K562 (cell line): ENCODE measurements at regions not wholly inside any gene's neighbourhood (a gene's known extent, or its start where the extent isn't known, plus 50 kb on each side); places are given as distances from the start of the nearest gene placed in this dataset.

Experiments
- ATAC-seq: fragments of 200-7000 bp; cut with Tn5 transposase; 3 replicates; pipeline ENCODE4 v1.9.1; 2020; ENCODE audit warnings: moderate library complexity
- BruUV-seq: library from RNA; stranded (reverse); fragments of 400-500 nt; replicated peaks from 2 replicates; lab custom pipeline; 2021; lab: Mats Ljungman, UMichigan
- CTCF ChIA-PET: fragments of 300-600 bp; formaldehyde crosslinking; extraction: SDS; loops from one replicate; lab custom pipeline; 2021; ENCODE audit warnings: low intra/inter-chr PET ratio; lab: Yijun Ruan, JAX
- POLR2A ChIA-PET: fragments of 300-600, 350-650 bp; sonication (Branson Sonifier 250); formaldehyde crosslinking; extraction: SDS; loops from one replicate; lab custom pipeline; 2021; ENCODE audit warnings: antibody characterized with exemption, inconsistent platforms; lab: Yijun Ruan, JAX
- DNase-seq, 4 experiments: peaks; one replicate each; pipeline versions ENCODE4 v3.0.0 to v3.0.0-alpha.2; 2011 to 2018; ENCODE audit warnings: low spot score in 3 of 4, mixed read lengths in 3 of 4; ENCODE audit errors: extremely low read depth in 1 of 4
- FAIRE-seq: peaks from 2 replicates; lab custom pipeline; 2011; peaks lifted over from hg19 to GRCh38; lab: Jason Lieb, UNC
- H2AFZ ChIP-seq: 2 replicates; pipeline ENCODE4 v1.6.0; 2011; ENCODE audit warnings: low read depth, low read length, control low read depth, inconsistent platforms
- H3K27ac ChIP-seq: fragments of 200-600 bp; 3 replicates; pipeline ENCODE4 v1.8.0; 2011; ENCODE audit warnings: low read depth, mild to moderate bottlenecking, control low read depth, inconsistent platforms, low read length, moderate library complexity, mixed read lengths; ENCODE audit errors: extremely low read depth
- H3K27me3 ChIP-seq, 2 experiments: fragments of 300-600 bp in 1 of 2; 2 replicates in 1 of 2; 3 replicates in 1 of 2; pipeline versions ENCODE4 v1.6.0 to v1.8.0; 2011; ENCODE audit warnings: inconsistent platforms in 2 of 2, low read length in 2 of 2, mild to moderate bottlenecking in 1 of 2, mixed read lengths in 1 of 2, moderate library complexity in 1 of 2; ENCODE audit not compliant: control insufficient read depth in 2 of 2, insufficient read depth in 2 of 2
- H3K36me3 ChIP-seq: fragments of 300-600 bp; 3 replicates; pipeline ENCODE4 v1.8.0; 2011; ENCODE audit warnings: mild to moderate bottlenecking, low read length, inconsistent platforms; ENCODE audit not compliant: control insufficient read depth, insufficient read depth
- H3K4me1 ChIP-seq, 2 experiments: fragments of 200-600 bp in 1 of 2; replicated peaks in 1 of 2; 2 replicates in 1 of 2; 3 replicates in 1 of 2; pipeline versions ENCODE4 v1.5.1 to v1.8.0; 2011; ENCODE audit warnings: inconsistent platforms in 2 of 2, low read length in 2 of 2, mild to moderate bottlenecking in 1 of 2, mixed read lengths in 1 of 2, moderate library complexity in 1 of 2; ENCODE audit not compliant: control insufficient read depth in 2 of 2, insufficient read depth in 2 of 2
- H3K4me2 ChIP-seq: 2 replicates; pipeline ENCODE4 v1.6.1; 2011; ENCODE audit warnings: low read length, control low read depth, inconsistent platforms, mixed read lengths; ENCODE audit not compliant: insufficient read depth
- H3K4me3 ChIP-seq: fragments of 200-600 bp; sonication (generic), shearing (Covaris generic); 2 replicates; pipeline ENCODE4 v1.5.1; 2016; ENCODE audit warnings: control low read depth, inconsistent platforms
- H3K79me2 ChIP-seq: fragments of 200-600 bp; 3 replicates; pipeline ENCODE4 v1.8.0; 2011; ENCODE audit warnings: low read length, inconsistent platforms; ENCODE audit not compliant: control insufficient read depth, insufficient read depth
- H3K9ac ChIP-seq, 2 experiments: 2 replicates each; pipeline versions ENCODE4 v1.6.0 to v1.6.1; 2011; ENCODE audit warnings: low read depth in 2 of 2, low read length in 2 of 2, control low read depth in 1 of 2, inconsistent platforms in 1 of 2, mild to moderate bottlenecking in 1 of 2, mixed read lengths in 1 of 2; ENCODE audit not compliant: insufficient read depth in 1 of 2
- H3K9me1 ChIP-seq: one replicate; pipeline ENCODE4 v1.6.0; 2011; ENCODE audit warnings: inconsistent platforms, mild to moderate bottlenecking, low read length, moderate library complexity; ENCODE audit not compliant: control insufficient read depth, insufficient read depth
- H3K9me3 ChIP-seq: replicated peaks from 2 replicates; pipeline ENCODE4 v1.5.1; 2011; ENCODE audit warnings: low read depth, low read length, inconsistent platforms; ENCODE audit not compliant: control insufficient read depth, insufficient read depth
- H4K20me1 ChIP-seq: replicated peaks from 2 replicates; pipeline ENCODE4 v1.6.1; 2011; ENCODE audit warnings: low read length, inconsistent platforms, mixed read lengths; ENCODE audit not compliant: control insufficient read depth, insufficient read depth
- CBX2 ChIP-seq: fragments of 200-600 bp; sonication (generic); IDR thresholded peaks from one replicate; pipeline ENCODE4 v1.6.1; 2012; ENCODE audit warnings: mild to moderate bottlenecking, low read length, inconsistent platforms; ENCODE audit not compliant: insufficient read depth, poor library complexity, severe bottlenecking
- CBX3 ChIP-seq, 2 experiments: IDR thresholded peaks; 1 replicate in 1 of 2; 2 replicates in 1 of 2; pipeline ENCODE4 v1.6.1; 2012; ENCODE audit warnings: inconsistent platforms in 2 of 2, low read length in 2 of 2, borderline replicate concordance in 1 of 2, control low read depth in 1 of 2
- CHD4 ChIP-seq: fragments of 200-600 bp; sonication (generic); IDR thresholded peaks from 3 replicates; pipeline ENCODE4 v1.6.1; 2012; ENCODE audit warnings: low read depth, mild to moderate bottlenecking, mixed read lengths, low read length, inconsistent platforms; ENCODE audit not compliant: insufficient read depth, insufficient replicate concordance, poor library complexity, severe bottlenecking
- E2F6 ChIP-seq, 2 experiments: IDR thresholded peaks; 2 replicates each; pipeline ENCODE4 v1.6.1; 2011; ENCODE audit warnings: borderline replicate concordance in 1 of 2, control low read depth in 1 of 2, low read depth in 1 of 2, low read length in 1 of 2, mild to moderate bottlenecking in 1 of 2, mixed read lengths in 1 of 2, moderate library complexity in 1 of 2; ENCODE audit not compliant: insufficient read depth in 1 of 2, insufficient read length in 1 of 2, poor library complexity in 1 of 2, severe bottlenecking in 1 of 2; ENCODE audit errors: extremely low read depth in 1 of 2
- EWSR1 ChIP-seq: fragments of 450-650 bp; IDR thresholded peaks from 2 replicates; pipeline ENCODE4 v1.6.1; 2018; ENCODE audit warnings: borderline replicate concordance, mild to moderate bottlenecking, low read depth, moderate library complexity; ENCODE audit not compliant: partially characterized antibody
- FOXK2 ChIP-seq, 2 experiments: fragments of 450-650 bp; IDR thresholded peaks in 1 of 2; conservative IDR thresholded peaks in 1 of 2; 2 replicates each; pipeline ENCODE4 v1.6.1; 2016; ENCODE audit warnings: low read depth in 2 of 2, mild to moderate bottlenecking in 1 of 2
- HDAC8 ChIP-seq: fragments of 450-650 bp; IDR thresholded peaks from 2 replicates; pipeline ENCODE4 v1.6.1; 2016; ENCODE audit warnings: mild to moderate bottlenecking, missing genetic modification characterization, moderate library complexity, missing compliant biosample characterization
- MAZ ChIP-seq, 2 experiments: fragments of 450-650 bp in 1 of 2; sonication (generic) in 1 of 2; formaldehyde crosslinking; IDR thresholded peaks in 1 of 2; conservative IDR thresholded peaks in 1 of 2; 2 replicates each; pipeline versions ENCODE4 v1.4.0 to v1.5.0; 2020; ENCODE audit warnings: mild to moderate bottlenecking in 1 of 2, missing genetic modification reagents in 1 of 2
- NR1H2 ChIP-seq: sonication (generic); formaldehyde crosslinking; IDR thresholded peaks from 2 replicates; pipeline ENCODE4 v1.4.0; 2020; ENCODE audit warnings: mild to moderate bottlenecking, missing genetic modification reagents
- SMARCA5 ChIP-seq: fragments of 450-650 bp; IDR thresholded peaks from 2 replicates; pipeline ENCODE4 v1.6.1; 2016
- WHSC1 ChIP-seq: IDR thresholded peaks from one replicate; pipeline ENCODE4 v1.6.1; 2012; ENCODE audit warnings: low read length, control low read depth, inconsistent platforms
- ZNF197 ChIP-seq: fragments of 200-800 bp; sonication (Bioruptor generic); IDR thresholded peaks from 2 replicates; pipeline ENCODE4 v1.6.1; 2016; ENCODE audit warnings: low read depth, missing genetic modification characterization, missing compliant biosample characterization
- ZNF217 ChIP-seq: sonication (generic); formaldehyde crosslinking; IDR thresholded peaks from 2 replicates; pipeline ENCODE4 v1.8.0; 2022; ENCODE audit warnings: mild to moderate bottlenecking, missing genetic modification reagents
- ZNF354B ChIP-seq: fragments of 250-450 bp; sonication (Bioruptor Pico); IDR thresholded peaks from 2 replicates; pipeline ENCODE4 v1.4.0; 2020
- ZSCAN29 ChIP-seq: fragments of 450-650 bp; IDR thresholded peaks from 2 replicates; pipeline ENCODE4 v1.6.1; 2017
- WGBS: fragments of 100-300 bp; shearing (Covaris generic); methylation state at CpG from one replicate; pipeline ENCODE4 v1.1.6; 2016; ENCODE audit warnings: low coverage, mixed read lengths; ENCODE audit not compliant: insufficient coverage; ENCODE audit errors: missing lambda C conversion rate; 5-methylcytosine and 5-hydroxymethylcytosine counted together
- in situ Hi-C: fragments of 300-500 bp; cut with MboI; formaldehyde crosslinking; loops from 4 replicates; pipeline ENCODE4 v1.15.0; 2018; ENCODE audit warnings: inconsistent platforms, mixed read lengths
- intact Hi-C: fragments of 100-400 bp; cut with micrococcal nuclease; formaldehyde crosslinking; loops from 2 replicates; pipeline ENCODE4 v1.14.2; 2022

GRCh38 chr13:111629016-111629415 is 308.6 kb downstream of the TEX29 start:
- Histone ChIP-seq H3K36me3 (no peaks in the 10 kb centered on the region), H3K9me1 (no peaks in the 10 kb centered on the region), H3K4me1 (no peaks in the 10 kb centered on the region), H4K20me1 (no peaks in the 10 kb centered on the region), H3K79me2 (no peaks in the 10 kb centered on the region), H3K9me3 (no peaks in the 10 kb centered on the region), H3K4me3 (no peak overlapping the region), H3K27ac (no peak overlapping the region), H3K4me2 (no peak overlapping the region), H3K9ac (no peak overlapping the region), H3K27me3 (peaks cover 0 to 10% of the 10 kb centered on the region in 2 experiments; a peak in 2 of 5 replicates), H2AFZ (no peak overlapping the region)
- TF ChIP-seq CBX2 (no peak), WHSC1 (no peak), MAZ (CRISPR knock-in tag; conservative IDR thresholded peaks at IDR 0.05 in 1 of 2, IDR thresholded peaks at IDR 0.05 in 1 of 2) (no peak), NR1H2 (CRISPR knock-in tag) (no peak)
- BruUV-seq = no TSS peak
- intact Hi-C loops = no loop called here
- FAIRE-seq (no peak), DNase-seq (no peak), ATAC-seq (no peak)
- in situ Hi-C loops = no loop called here
- WGBS = 0% methylated on average over 7 of the region's 11 CpGs
- ChIA-PET CTCF (no interaction called here), POLR2A (interaction anchor here (0.6 to 1.0 kb wide), 2 partner anchors 9 to 314 kb away, joined by 3 to 5 read pairs; no protein-coding TSS in a partner anchor)

- H3K27me3 ChIP-seq = peaks cover 0 to 10% of the 10 kb centered on the region in 2 experiments; a peak in 2 of 5 replicates
- H3K4me1 ChIP-seq = no peaks in the 10 kb centered on the region
- H3K4me2 ChIP-seq = no peak overlapping the region
- FAIRE-seq (no peak), DNase-seq (no peak), ATAC-seq (no peak)
- no peak overlapping the region for H2AFZ ChIP-seq
- H3K79me2 ChIP-seq = no peaks in the 10 kb centered on the region
- intact Hi-C loops (no loop called here), in situ Hi-C loops (no loop called here)
- no peaks in the 10 kb centered on the region for H3K36me3 ChIP-seq
- H3K9me1 ChIP-seq = no peaks in the 10 kb centered on the region
- H3K4me3 ChIP-seq = no peak overlapping the region
- H4K20me1 ChIP-seq = no peaks in the 10 kb centered on the region
- H3K9me3 ChIP-seq = no peaks in the 10 kb centered on the region
- ChIA-PET POLR2A (interaction anchor here (1.0 to 1.6 kb wide), 2 partner anchors 9 to 14 kb away, joined by 3 to 5 read pairs; no protein-coding TSS in a partner anchor), CTCF (no interaction called here)
- 0% methylated on average over 5 of the region's 15 CpGs for whole genome bisulfite sequencing
- no TSS peak for BruUV-seq
- H3K27ac ChIP-seq = no peak overlapping the region
- no peak overlapping the region for H3K9ac ChIP-seq
- TF ChIP-seq ZNF197 (no peak), E2F6 (IDR thresholded peaks at IDR 0.05; ENCODE audit: borderline replicate concordance in 1 of 2, extremely low read depth in 1 of 2, insufficient read depth in 1 of 2, insufficient read length in 1 of 2, low read depth in 1 of 2, low read length in 1 of 2, poor library complexity in 1 of 2, severe bottlenecking in 1 of 2) (no peak), ZNF354B (CRISPR knock-in tag) (no peak), HDAC8 (tag) (no peak), SMARCA5 (no peak), FOXK2 (conservative IDR thresholded peaks at IDR 0.05 in 1 of 2, IDR thresholded peaks at IDR 0.05 in 1 of 2; ENCODE audit: low read depth in 2 of 2) (no peak), CBX3 (IDR thresholded peaks at IDR 0.05; ENCODE audit: borderline replicate concordance in 1 of 2, low read length in 2 of 2) (no peak), ZSCAN29 (no peak), EWSR1 (no peak), CHD4 (no peak), ZNF217 (CRISPR knock-in tag) (no peak)
These were observed 309.0 kb downstream of the TEX29 start for GRCh38 chr13:111629457-111629856.
